GM21737 (cell line): ENCODE measurements at regions not wholly inside any gene's neighbourhood (a gene's known extent, or its start where the extent isn't known, plus 50 kb on each side); places are given as distances from the start of the nearest gene placed in this dataset.
"Not testable (repeated sequence)": the region's sequence is repeated elsewhere in the genome, so short reads cannot be mapped to it uniquely, and the experiment has no call there.

Experiments
- ATAC-seq: cut with Tn5 transposase; IDR thresholded peaks from one replicate; pipeline ENCODE4 v1.9.1; 2021; ENCODE audit warnings: mild to moderate bottlenecking, moderate library complexity; ENCODE audit not compliant: unreplicated experiment

DNA sequence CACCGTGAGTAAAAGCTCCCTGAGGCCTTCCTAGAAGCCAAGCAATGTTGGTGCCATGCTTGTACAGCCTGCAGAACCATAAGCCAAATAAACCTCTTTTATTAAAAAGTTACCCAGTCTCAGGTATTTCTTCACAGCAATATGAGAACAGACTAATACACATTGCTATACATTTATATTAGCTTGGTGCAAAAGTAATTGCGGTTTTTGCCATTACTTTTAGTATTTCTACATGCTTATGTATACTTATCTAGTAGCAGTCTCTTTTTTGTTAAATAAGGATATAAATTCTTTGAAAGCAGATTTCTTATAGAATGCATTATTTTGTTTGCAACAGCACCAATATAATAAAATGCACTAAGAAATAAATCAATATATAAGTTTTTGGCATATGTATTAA lies 619.6 kb downstream of the FSCB start:
- ATAC-seq = no peak

DNA sequence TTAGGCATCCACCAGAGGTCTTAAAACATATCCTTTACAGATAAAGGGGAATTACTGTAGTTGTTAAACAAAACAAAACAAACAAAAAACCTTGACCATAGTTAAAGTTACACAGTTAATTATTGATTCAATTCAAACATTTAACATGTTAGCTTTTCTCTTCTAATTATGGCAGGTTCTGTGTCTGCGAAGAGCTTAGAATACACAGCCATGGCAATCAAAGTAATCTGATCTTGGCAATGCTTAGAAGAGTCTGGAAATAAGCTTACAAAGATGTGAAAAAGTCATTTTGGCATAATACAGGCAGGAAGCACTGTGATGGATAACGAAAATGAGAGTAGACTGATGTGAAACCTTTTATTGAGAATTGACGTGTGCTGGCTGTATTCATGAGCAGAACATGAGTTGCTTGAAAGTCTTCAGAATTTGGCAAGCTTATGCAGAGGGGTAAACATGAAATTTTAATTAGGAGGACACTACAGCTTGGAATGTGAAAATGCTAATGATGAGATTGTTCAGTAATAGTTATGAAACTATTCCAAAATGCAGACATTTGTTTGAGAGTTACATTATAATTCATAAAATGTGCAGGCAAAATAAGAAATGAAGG lies 629.6 kb downstream of the FSCB start:
- ATAC-seq = no peak

GRCh38 chr14:43872752-43873655 lies 634.1 kb downstream of the FSCB start:
- no peak for ATAC-seq

DNA sequence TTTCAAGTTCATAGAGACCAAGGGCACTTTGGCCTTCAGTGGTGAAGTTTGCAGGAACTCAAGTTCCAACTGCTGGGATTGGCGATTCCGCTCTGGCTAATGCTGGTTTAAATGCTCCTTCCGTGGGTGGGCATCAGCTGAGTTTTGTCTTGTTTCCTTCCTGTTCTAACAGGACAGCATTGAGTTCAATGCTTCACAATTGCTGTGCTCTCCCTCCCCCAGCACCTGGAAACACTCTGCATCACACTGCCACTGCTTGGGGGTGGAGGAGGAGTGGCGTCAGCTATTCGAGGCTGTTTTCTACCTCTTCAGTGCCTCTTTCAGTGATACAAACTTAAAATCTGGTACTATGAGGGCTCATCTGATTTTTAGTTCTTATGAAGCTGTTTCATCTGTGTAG lies 634.9 kb downstream of the FSCB start:
- ATAC-seq = no peak

DNA sequence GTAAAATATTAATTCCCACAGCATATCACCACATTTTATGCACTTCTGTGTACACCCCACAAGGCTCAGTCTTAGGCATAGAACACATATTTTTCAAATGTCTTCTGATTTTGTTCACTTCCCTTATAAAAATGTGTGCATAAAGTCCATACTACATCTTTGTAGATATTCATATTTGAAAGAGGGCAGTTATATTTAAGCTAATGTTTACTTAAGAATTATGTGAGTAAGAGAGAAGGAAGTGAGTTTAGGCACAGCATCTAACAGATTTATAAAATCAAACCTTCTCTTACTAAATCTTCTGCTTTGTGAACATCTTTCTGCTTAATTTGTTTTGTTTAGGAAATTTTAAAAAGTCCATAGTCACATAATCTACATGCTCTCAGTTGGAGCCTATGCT lies 648.1 kb downstream of the FSCB start:
- ATAC-seq = no peak

DNA sequence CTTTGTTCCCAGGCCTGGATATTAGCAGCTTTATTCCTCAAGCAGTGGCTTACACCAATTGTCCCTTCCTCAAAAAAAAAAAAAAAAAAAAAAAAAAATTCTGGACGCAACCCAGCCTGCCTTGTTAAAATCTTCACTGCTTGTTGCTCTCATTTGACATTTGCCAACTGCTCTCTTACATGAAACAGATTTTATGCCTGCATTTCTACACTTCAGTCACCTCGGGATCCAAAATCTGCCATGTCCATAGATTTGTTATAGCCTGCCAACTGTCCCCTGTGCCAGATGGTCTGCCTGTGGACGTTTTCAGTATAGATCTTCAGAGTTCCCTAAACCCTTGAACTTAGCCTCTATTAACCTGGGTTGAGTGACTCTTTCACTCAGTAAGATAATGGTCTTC lies 651.5 kb downstream of the FSCB start:
- no peak for ATAC-seq

DNA sequence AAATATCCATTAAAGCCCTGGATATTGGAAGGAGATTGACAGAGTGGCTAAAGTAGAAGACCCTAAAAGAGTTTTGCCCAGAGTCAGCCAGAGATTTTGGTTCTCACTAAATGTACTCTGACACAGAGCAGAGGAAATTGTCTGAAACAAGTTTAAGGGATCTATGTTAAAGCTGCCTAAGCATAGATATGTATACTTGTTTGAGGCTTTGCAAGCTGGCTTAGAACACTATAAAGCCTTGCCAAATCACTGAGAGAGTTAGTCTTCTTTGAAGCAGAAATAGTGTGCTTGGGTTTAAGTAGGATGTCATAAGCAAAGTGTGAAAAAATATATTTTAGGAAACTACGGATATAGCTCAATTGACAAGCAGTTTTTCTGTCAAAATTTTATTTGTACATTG lies 653.5 kb downstream of the FSCB start:
- ATAC-seq = no peak

DNA sequence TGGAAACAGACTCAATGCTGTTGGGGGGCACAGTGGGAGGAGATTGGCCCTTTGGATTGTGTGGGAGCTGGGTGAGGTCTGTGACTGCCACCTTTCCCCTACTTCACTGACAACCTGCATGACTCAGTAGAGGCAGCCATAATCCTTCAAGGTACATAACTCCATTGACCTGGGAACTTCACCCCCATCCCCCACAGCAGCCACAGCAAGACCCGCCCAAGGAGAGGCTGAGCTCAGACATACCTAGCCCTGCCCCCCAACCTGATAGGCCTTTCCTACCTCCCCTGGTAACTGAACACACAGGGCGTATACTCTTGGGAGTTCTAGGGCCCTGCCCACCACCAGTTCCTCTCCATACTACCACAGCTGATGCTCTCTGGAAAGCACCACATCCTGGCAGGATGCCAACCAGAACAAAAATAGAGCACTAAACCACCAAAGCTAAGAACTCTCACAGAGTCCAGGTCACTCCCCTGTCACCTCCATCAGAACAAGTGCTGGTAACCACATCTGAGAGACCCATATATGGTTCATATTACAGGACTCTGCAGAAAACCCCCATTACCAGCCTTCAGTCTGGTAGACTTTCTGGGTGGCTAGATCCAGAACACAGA lies 703.9 kb downstream of the FSCB start:
- ATAC-seq = no peak

GRCh38 chr14:43795600-43796228 lies 711.4 kb downstream of the FSCB start:
- ATAC-seq = no peak

DNA sequence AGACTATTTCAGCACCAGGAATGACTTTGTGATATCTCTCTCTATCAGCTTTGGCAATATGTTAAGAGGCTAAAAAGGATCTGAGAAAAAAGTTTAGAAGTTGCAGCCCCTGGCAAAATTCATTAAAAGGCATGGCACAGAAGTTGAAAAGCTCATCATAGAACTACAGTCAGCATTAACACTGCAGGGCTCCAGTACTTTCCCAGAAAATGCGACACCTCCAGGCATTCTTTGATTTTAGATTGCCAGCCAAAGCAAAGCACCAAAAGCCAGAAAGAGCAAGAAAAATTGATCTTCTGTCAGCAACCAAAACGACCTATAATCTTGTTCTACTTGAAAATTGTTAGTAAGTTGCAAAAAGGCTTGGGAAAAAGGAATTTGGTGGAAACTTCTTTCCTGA lies 713.5 kb downstream of the FSCB start:
- no peak for ATAC-seq

- no peak for ATAC-seq
Observed at GRCh38 chr14:43792980-43793379, 714.1 kb downstream of the FSCB start.

DNA sequence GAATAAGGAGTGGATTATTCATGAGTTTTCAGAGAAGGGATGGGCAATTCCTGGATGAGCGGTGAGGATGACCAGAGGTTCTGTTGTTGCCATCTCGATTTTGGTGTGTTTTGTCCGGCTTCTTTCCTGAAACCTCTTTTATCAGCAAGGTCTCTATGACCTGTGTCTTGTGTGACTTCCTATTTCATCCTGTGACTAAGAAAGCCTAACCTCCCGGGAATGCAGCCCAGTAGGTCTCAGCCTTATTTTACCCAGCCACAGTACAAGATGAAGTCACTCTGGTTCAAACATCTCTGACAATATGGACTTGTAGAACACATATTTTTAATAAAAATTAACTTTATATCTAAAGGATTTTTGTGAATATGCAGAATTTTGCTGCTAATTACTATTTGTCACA lies 716.4 kb downstream of the FSCB start:
- no peak for ATAC-seq

DNA sequence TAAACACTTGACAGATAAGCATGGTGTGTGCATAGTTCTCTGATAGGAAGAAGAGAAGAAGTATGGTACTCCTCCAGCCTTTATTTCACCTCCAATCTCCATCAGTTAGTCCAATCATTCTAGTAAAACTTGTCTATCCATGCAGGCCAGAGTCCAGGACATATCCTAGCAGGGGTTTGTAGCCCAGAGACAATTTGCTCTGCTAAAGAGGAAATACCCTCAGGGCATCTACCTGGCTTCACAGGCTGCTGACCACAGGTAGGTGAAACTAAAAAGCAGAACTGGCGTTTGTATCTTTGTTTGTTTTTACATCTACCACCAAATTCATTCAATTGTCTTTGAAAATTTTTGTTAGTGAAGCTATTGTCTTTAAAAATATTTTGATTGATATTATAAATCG lies 717.6 kb downstream of the FSCB start:
- no peak for ATAC-seq

DNA sequence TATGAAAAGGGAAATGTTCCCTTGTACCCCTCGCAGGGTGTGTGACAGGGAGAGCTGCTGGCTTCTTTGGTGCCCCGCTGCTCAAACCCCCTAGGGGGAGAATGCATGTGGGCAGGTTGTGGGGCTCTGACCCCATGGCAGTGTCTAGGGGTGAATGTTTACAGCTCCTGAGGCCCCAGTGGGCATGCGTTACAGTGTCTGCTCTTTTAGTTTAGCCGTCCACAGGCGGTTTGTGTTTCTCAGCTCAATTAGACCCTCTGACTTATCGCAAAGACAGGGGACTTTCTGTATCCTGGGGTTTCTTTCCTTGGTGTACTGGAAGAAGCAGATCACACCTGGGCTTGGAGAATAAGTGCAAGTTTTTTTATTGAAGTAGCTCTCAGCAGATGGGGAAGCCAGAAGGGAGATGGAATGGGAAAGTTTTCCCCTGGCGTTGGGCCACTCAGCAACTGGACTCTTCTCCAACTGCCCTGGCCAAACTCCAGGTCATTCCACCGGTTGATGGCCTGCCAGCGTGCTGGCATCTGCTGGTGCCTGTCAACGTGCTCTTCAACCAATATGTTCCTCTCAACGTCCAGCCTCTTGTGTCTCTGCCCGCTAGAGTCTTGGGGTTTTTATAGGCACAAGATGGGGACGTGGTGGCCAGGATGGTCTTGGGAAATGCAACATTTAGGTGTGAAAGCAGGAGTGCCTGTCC lies 720.9 kb downstream of the FSCB start:
- no peak for ATAC-seq

GRCh38 chr14:43784432-43784831 lies 722.7 kb downstream of the FSCB start:
- not testable (repeated sequence) for ATAC-seq

GRCh38 chr14:43778937-43779639 lies 728.0 kb downstream of the FSCB start:
- no peak for ATAC-seq

DNA sequence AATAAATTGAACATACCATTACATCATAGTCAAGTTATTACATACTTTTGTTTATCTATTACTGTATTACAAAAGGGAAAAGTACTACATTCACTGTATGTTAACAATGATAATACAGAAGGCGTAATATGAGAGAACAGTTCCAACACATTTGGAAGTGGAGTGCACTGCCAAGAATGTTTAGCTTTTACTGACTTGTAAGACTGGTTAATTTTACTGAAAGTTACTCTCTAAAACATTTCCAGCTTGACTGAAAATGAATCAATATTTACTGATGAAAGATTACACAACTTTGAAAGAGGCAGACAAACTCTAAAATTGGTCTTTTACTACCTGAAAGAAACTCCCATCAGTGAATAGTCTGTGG lies 728.5 kb downstream of the FSCB start:
- ATAC-seq = no peak

DNA sequence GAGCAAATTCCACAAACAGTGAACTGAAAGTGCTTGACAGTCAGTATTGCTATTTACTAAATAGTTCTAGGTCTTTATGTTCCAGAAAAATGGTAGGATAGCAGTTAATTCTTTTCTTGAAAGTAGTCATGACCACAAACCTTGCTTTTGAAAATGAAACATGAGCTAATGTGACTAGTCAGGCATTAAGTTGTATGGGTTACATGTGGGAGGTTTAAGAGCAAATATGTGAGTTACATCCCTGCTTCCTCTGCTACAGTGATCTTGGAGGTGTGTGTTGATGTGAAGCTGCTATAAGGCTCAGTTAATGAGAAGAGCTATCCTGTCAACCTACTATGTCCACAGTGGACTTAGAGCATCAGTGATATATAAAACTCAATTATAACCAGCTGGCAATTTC lies 741.6 kb downstream of the FSCB start:
- ATAC-seq = no peak

DNA sequence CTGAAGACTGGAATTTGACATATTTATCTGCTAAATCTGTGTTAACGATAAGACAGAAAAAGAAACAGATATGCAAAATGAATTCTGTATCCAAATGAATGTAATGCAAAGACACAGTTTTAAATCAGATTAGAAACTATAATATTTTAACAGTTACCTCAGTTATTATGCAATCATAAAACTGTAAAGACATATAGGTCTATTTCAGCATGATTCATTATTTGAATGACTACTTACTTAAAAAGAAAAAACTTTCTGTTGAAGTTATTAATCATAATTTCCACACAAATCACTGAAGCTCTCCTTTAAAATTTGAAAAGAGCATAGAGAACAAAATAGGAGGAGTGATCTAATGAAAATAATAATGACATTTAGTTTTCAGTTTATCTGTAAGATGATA lies 742.6 kb downstream of the FSCB start:
- ATAC-seq = no peak

DNA sequence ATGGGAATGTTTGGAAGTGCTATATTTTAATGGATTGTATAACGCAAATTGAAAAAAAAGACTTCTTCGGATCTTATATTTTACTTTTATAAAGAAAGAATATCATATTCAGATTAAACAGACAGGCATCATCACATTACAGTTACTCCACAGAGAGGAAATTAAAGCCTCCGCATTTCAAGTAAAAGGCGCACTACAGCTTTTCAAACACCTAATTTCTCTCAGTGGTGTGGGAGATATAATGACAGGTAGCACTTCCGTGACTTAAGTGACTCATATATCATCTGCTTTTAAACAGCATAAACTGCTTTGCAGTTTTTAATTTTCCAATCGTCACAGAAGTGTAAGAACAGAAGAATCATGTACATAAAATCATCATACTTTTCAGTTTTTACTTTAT lies 751.4 kb downstream of the FSCB start:
- no peak for ATAC-seq

- ATAC-seq = no peak
Observed at GRCh38 chr14:43754838-43755237, 752.2 kb downstream of the FSCB start.
